Astrocyte (in vitro differentiated cells and primary cell): ENCODE measurements at regions not wholly inside any gene's neighbourhood (a gene's known extent, or its start where the extent isn't known, plus 50 kb on each side); places are given as distances from the start of the nearest gene placed in this dataset.

Source experiments
- EZH2 ChIP-seq: IDR thresholded peaks from 2 replicates; pipeline ENCODE4 v1.6.1; 2012; ENCODE audit warnings: mild to moderate bottlenecking, low read length, inconsistent platforms; ENCODE audit not compliant: insufficient read depth
- TF ChIP-seq, protein P1 (sequence below): IDR thresholded peaks from 2 replicates; pipeline ENCODE4 v1.5.1; 2011; ENCODE audit warnings: low read depth, mild to moderate bottlenecking, inconsistent platforms, low read length, moderate library complexity; ENCODE audit not compliant: insufficient read depth

DNA sequence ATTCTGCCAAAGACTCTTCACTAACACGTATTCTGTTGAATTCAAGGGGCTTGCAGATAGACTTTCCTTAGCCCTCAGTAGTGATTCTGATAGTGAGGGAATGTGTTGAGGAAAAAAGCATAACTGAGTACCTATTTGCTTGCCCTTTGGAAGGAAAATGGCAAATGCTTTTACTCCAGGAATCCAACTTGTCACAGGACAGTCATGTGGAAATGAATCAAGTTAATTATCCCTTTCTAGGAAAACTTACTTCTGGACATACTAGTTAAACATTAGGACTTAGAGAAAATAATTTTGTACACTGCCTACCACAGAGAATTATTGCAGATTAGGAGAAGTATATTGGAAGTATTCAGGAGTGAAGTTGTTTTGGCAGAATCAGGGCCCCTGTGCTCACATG is 148.9 kb upstream of the SLC13A1 start:
- TF ChIP-seq, protein P1, sequence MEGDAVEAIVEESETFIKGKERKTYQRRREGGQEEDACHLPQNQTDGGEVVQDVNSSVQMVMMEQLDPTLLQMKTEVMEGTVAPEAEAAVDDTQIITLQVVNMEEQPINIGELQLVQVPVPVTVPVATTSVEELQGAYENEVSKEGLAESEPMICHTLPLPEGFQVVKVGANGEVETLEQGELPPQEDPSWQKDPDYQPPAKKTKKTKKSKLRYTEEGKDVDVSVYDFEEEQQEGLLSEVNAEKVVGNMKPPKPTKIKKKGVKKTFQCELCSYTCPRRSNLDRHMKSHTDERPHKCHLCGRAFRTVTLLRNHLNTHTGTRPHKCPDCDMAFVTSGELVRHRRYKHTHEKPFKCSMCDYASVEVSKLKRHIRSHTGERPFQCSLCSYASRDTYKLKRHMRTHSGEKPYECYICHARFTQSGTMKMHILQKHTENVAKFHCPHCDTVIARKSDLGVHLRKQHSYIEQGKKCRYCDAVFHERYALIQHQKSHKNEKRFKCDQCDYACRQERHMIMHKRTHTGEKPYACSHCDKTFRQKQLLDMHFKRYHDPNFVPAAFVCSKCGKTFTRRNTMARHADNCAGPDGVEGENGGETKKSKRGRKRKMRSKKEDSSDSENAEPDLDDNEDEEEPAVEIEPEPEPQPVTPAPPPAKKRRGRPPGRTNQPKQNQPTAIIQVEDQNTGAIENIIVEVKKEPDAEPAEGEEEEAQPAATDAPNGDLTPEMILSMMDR = no peak
- no peak for TF ChIP-seq EZH2
